Ascending aorta (tissue), 2 donors: ENCODE measurements at regions not wholly inside any gene's neighbourhood (a gene's known extent, or its start where the extent isn't known, plus 50 kb on each side); places are given as distances from the start of the nearest gene placed in this dataset.

ENCODE experiments used
- DNase-seq, 2 donors: peaks; one replicate each; pipeline ENCODE4 v3.0.0-alpha.2; 2019; ENCODE audit warnings: low spot score in 2 of 2
- H3K27ac ChIP-seq, 2 donors: fragments of 200-600 bp; sonication (generic); one replicate each; pipeline ENCODE4 v1.5.1; 2016 to 2017; ENCODE audit warnings: mild to moderate bottlenecking in 1 of 2
- H3K27me3 ChIP-seq: fragments of 200-600 bp; sonication (generic); one replicate; pipeline ENCODE4 v1.5.1; 2017
- H3K36me3 ChIP-seq, 2 donors: fragments of 200-600 bp; sonication (generic); one replicate each; pipeline ENCODE4 v1.5.1; 2016
- H3K4me1 ChIP-seq, 2 donors: fragments of 200-600 bp; sonication (generic); one replicate each; pipeline ENCODE4 v1.5.1; 2016 to 2017; ENCODE audit warnings: mild to moderate bottlenecking in 1 of 2
- H3K4me3 ChIP-seq, 2 donors: fragments of 200-600 bp; sonication (generic); one replicate each; pipeline ENCODE4 v1.5.1; 2016 to 2017; ENCODE audit warnings: mild to moderate bottlenecking in 1 of 2
- H3K9me3 ChIP-seq, 2 donors: fragments of 200-600 bp; sonication (generic); one replicate each; pipeline ENCODE4 v1.5.1; 2016
- intact Hi-C: fragments of 100-400 bp; cut with DNase I; formaldehyde crosslinking; loops from one replicate; pipeline ENCODE4 v1.15.1; 2023
- TF ChIP-seq, protein P1 (sequence below), 3 experiments: fragments of 200-600 bp in 2 of 3; fragments of 450-650 bp in 1 of 3; sonication (generic) in 2 of 3; IDR thresholded peaks; one replicate each; pipeline ENCODE4 v1.5.1; 2016 to 2019; ENCODE audit warnings: antibody characterized with exemption in 3 of 3, mild to moderate bottlenecking in 1 of 3, moderate library complexity in 1 of 3

DNA sequence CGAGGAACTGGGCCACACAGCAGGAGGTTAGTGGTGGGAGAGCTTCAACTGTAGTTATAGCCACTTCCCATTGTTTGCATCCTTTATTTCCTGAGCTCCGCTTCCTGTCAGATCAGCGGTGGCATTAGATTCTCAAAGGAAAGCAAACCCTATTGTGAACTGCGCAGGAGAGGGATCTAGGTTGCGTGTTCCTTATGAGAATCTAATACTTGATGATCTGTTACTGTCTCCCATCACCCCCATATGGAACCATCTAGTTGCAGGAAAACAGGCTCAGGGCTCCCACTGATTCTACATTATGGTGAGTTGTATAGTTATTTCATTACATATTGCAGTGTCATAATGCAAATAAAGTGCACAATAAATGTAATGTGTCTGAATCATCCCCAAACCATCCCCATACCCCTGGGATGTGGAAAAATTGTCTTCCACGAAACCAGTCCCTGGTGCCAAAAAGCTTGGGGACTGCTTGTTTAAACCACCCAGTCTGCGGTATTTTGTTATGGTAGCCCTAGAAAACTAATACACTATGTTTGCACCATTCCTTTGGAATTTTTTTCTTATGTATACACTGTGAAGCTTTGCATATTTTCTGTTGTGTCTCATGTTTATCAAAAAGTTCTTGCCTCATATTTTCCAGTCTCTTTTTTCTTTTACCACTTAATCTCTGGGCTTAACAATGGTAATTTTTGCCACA is 136.6 kb upstream of the IVNS1ABP start:
- H3K4me3 ChIP-seq, result no peak overlapping the region
- DNase-seq, result no peak
- no peak overlapping the region for H3K27ac ChIP-seq
- no peaks in the 10 kb centered on the region for H3K4me1 ChIP-seq
- TF ChIP-seq, protein P1, sequence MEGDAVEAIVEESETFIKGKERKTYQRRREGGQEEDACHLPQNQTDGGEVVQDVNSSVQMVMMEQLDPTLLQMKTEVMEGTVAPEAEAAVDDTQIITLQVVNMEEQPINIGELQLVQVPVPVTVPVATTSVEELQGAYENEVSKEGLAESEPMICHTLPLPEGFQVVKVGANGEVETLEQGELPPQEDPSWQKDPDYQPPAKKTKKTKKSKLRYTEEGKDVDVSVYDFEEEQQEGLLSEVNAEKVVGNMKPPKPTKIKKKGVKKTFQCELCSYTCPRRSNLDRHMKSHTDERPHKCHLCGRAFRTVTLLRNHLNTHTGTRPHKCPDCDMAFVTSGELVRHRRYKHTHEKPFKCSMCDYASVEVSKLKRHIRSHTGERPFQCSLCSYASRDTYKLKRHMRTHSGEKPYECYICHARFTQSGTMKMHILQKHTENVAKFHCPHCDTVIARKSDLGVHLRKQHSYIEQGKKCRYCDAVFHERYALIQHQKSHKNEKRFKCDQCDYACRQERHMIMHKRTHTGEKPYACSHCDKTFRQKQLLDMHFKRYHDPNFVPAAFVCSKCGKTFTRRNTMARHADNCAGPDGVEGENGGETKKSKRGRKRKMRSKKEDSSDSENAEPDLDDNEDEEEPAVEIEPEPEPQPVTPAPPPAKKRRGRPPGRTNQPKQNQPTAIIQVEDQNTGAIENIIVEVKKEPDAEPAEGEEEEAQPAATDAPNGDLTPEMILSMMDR (IDR thresholded peaks at IDR 0.05), result no peak
- no peaks in the 10 kb centered on the region for H3K9me3 ChIP-seq
- H3K27me3 ChIP-seq, result no peaks in the 10 kb centered on the region
- no peaks in the 10 kb centered on the region for H3K36me3 ChIP-seq
- intact Hi-C loops, result no loop called here

DNA sequence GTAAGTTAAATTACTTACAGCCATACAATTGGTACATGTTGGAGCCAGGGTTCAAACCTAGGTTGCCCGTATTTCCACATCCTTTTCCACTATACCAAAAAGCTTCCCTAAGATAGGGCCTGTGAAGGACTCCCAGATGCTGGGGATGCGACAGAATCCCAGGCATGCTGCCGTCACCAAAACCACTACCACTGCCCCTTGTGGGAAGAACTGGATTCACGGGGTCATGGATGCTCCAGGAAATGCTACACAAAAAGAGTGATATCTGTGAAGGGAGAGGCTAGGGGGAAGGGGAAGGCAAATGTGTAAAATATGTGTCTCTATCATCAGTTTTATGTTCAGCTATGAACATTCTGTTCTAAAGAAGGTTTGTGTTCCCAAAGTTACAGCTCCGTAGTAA is 133.9 kb upstream of the IVNS1ABP start:
- Histone ChIP-seq H3K27ac (no peak overlapping the region), H3K36me3 (no peaks in the 10 kb centered on the region), H3K4me1 (no peaks in the 10 kb centered on the region), H3K4me3 (no peak overlapping the region), H3K9me3 (no peaks in the 10 kb centered on the region), H3K27me3 (no peaks in the 10 kb centered on the region)
- no peak for DNase-seq
- intact Hi-C loops, result no loop called here
- TF ChIP-seq, protein P1 (IDR thresholded peaks at IDR 0.05), result no peak

DNA sequence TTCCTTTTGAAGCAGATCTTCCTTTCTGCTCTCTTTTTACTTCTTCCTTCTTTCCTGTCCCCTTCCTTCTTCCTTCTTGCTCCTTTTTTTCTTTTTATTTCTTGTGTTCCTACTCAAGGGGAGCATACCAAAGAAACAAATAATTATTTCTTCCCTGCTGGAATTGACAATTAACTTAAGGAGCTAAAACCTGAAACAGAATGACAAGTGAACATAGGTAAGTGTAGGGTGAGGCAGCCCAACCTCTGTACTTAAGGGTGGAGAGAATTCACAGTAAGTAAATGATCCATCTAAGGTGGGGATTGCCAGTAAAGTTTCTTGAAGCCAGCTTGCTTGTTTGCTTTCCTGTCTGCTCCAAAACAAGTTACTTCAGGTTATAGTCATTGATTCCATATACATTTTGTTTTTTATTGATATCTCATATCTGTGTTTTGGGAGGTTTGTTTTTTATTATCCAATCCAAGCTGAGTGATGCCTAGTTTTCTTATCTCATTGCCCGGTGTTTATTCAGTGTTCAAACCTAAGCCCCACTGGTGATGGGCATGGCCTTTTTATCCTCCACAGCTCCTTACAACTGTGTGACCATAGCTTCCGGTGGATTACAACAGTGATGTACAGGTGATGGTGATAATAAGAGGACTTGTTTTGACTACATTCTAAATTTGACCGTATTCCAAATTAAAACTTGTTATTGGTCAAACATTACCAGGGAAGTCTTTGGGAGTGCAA is 133.2 kb upstream of the IVNS1ABP start:
- DNase-seq, result no peak
- Histone ChIP-seq H3K36me3 (no peaks in the 10 kb centered on the region), H3K27ac (no peak overlapping the region), H3K9me3 (no peaks in the 10 kb centered on the region), H3K4me3 (no peak overlapping the region), H3K4me1 (no peaks in the 10 kb centered on the region), H3K27me3 (no peaks in the 10 kb centered on the region)
- intact Hi-C loops, result no loop called here
- TF ChIP-seq, protein P1 (IDR thresholded peaks at IDR 0.05), result no peak

DNA sequence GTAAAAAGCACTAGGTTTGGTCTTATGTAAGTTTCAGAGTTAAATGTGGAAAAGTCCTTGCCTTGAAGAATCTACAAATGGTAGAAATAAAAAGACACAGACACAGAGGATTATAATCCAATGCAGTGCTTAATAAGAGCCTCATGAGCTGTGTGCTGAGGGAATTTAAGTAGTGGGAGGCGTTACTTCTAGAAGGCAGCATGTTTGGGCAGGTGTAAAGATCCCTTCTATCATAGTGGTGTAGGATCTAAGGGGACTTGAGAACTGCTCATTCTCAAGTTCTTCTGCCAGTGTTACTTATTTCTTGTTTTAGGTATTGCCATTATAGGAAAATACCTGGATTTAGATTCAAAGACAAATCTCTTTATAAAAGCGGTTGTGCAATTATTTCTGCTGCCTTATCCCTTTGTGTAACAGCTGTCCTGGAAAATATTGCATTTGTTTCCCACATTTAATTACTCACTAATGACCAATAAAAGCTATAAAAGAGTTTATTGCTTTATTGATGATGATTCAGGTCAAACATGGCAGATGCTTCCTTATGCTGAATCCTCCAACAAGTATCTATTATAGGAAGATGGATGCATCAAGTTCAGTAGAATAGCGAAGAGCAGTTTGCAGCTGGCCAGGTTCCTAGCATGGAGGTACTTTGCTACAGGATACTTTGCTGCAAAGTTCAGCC is 132.5 kb upstream of the IVNS1ABP start:
- no peak overlapping the region for H3K4me3 ChIP-seq
- TF ChIP-seq, protein P1 (IDR thresholded peaks at IDR 0.05), result no peak
- no peaks in the 10 kb centered on the region for H3K4me1 ChIP-seq
- no peaks in the 10 kb centered on the region for H3K9me3 ChIP-seq
- no peak overlapping the region for H3K27ac ChIP-seq
- H3K36me3 ChIP-seq, result no peaks in the 10 kb centered on the region
- intact Hi-C loops, result no loop called here
- H3K27me3 ChIP-seq, result no peaks in the 10 kb centered on the region
- no peak for DNase-seq

DNA sequence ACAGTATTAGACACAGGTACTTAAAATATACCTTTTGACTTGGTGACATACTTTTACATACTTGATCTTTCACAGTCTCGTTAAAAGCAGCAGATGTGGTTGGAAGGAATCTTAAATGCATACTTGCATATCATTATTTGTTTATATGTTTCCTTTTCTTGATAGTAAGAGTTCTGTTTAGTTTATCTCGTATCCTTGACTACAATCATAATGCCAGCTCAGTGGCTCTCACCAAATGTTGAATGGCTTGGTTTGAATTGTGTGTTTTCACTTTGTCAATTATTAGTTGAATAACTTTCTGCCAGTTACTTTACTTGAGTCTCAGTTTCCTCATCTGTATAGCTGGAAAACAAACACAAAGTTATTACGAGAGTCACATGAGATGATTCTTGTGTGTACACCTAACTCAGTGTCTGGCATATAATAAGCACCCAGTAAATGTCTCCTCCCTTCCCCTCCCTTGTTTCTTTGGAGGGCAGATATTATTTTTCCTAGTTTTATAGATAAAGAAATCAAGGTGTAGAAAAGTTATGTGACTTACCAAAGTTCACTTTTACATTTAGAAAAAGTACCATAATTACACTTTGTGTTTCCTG is 131.6 kb upstream of the IVNS1ABP start:
- TF ChIP-seq, protein P1 (IDR thresholded peaks at IDR 0.05), result no peak
- DNase-seq, result no peak
- no peak overlapping the region for H3K4me3 ChIP-seq
- no peaks in the 10 kb centered on the region for H3K36me3 ChIP-seq
- H3K4me1 ChIP-seq, result no peaks in the 10 kb centered on the region
- no peak overlapping the region for H3K27ac ChIP-seq
- no peaks in the 10 kb centered on the region for H3K9me3 ChIP-seq
- intact Hi-C loops, result no loop called here
- H3K27me3 ChIP-seq, result no peaks in the 10 kb centered on the region
